HL-60 (cell line): ENCODE measurements at regions not wholly inside any gene's neighbourhood (a gene's known extent, or its start where the extent isn't known, plus 50 kb on each side); places are given as distances from the start of the nearest gene placed in this dataset.

Experiments used
- DNase-seq, 2 experiments: peaks; one replicate each; pipeline ENCODE4 v3.0.0-alpha.2; 2010 to 2020; ENCODE audit warnings: low read depth in 1 of 2, low spot score in 1 of 2
- H3K27ac ChIP-seq: fragments of 250-450 bp; sonication (Bioruptor Pico); replicated peaks from 2 replicates; pipeline ENCODE4 v1.5.1; 2020; ENCODE audit warnings: mild to moderate bottlenecking, moderate library complexity
- H3K27me3 ChIP-seq: fragments of 250-450 bp; sonication (Bioruptor Pico); 2 replicates; pipeline ENCODE4 v1.5.1; 2021; ENCODE audit warnings: mild to moderate bottlenecking, moderate library complexity; ENCODE audit not compliant: insufficient read depth, poor library complexity, severe bottlenecking
- H3K4me3 ChIP-seq: replicated peaks from 2 replicates; pipeline ENCODE4 v1.5.1; 2011; ENCODE audit warnings: mild to moderate bottlenecking, control low read depth, low read length; ENCODE audit not compliant: insufficient read depth
- CTCF ChIP-seq: IDR thresholded peaks from one replicate; pipeline ENCODE4 v1.5.1; 2011; ENCODE audit warnings: low read length, control low read depth, inconsistent platforms; ENCODE audit not compliant: insufficient read depth
- GABPA ChIP-seq: IDR thresholded peaks from 2 replicates; pipeline ENCODE4 v1.6.1; 2012; ENCODE audit warnings: low read depth
- POLR2AphosphoS5 ChIP-seq: IDR thresholded peaks from 2 replicates; pipeline ENCODE4 v1.6.1; 2012; ENCODE audit warnings: low read depth
- REST ChIP-seq: IDR thresholded peaks from 2 replicates; pipeline ENCODE4 v1.6.1; 2012; ENCODE audit warnings: low read depth; ENCODE audit not compliant: insufficient replicate concordance
- SPI1 ChIP-seq: IDR thresholded peaks from 2 replicates; pipeline ENCODE4 v1.6.1; 2012; ENCODE audit warnings: low read depth, mild to moderate bottlenecking, borderline replicate concordance

GRCh38 chr7:79722217-79722616 is 268.8 kb upstream of the MAGI2 start:
- TF ChIP-seq GABPA (no peak), POLR2AphosphoS5 (no peak), CTCF (no peak), REST (no peak)
- no peak overlapping the region for H3K4me3 ChIP-seq
- no peaks in the 10 kb centered on the region for H3K27me3 ChIP-seq

GRCh38 chr7:79719216-79719615 is 265.7 kb upstream of the MAGI2 start:
- Histone ChIP-seq H3K27ac (no peak overlapping the region), H3K27me3 (no peaks in the 10 kb centered on the region), H3K4me3 (no peak overlapping the region)
- DNase-seq, result no peak
- TF ChIP-seq REST (no peak), GABPA (no peak), POLR2AphosphoS5 (no peak), SPI1 (no peak), CTCF (no peak)

More at GRCh38 chr7:79722217-79722616, 268.8 kb upstream of the MAGI2 start:
- H3K27ac ChIP-seq, result no peak overlapping the region
- DNase-seq, result no peak

- Histone ChIP-seq H3K27ac (no peak overlapping the region), H3K27me3 (no peaks in the 10 kb centered on the region), H3K4me3 (no peak overlapping the region)
- no peak for TF ChIP-seq POLR2AphosphoS5
- TF ChIP-seq REST, result no peak
- no peak for TF ChIP-seq CTCF
- no peak for TF ChIP-seq SPI1
- no peak for TF ChIP-seq GABPA
- no peak for DNase-seq
Observed at GRCh38 chr7:79716329-79716728, 262.9 kb upstream of the MAGI2 start.
